Dendritic cell treated with granulocyte-macrophage colony-stimulating factor and Interleukin-4, amounts not matched to agents 40 ng/mL and 50 ng/mL, for 4 days (primary cell): ENCODE measurements at regions not wholly inside any gene's neighbourhood (a gene's known extent, or its start where the extent isn't known, plus 50 kb on each side); places are given as distances from the start of the nearest gene placed in this dataset.

ENCODE experiments used
- H3K27ac Mint-ChIP-seq: one replicate; pipeline ENCODE4 v1.8.0; 2022; ENCODE audit warnings: mild to moderate bottlenecking, mixed read lengths
- H3K27me3 Mint-ChIP-seq: one replicate; pipeline ENCODE4 v1.8.0; 2022; ENCODE audit warnings: mild to moderate bottlenecking, mixed read lengths
- H3K36me3 Mint-ChIP-seq: one replicate; pipeline ENCODE4 v1.8.0; 2022; ENCODE audit warnings: low read depth, mixed read lengths
- H3K4me1 Mint-ChIP-seq: one replicate; pipeline ENCODE4 v1.8.0; 2022; ENCODE audit warnings: low read depth, mixed read lengths
- H3K4me3 Mint-ChIP-seq: one replicate; pipeline ENCODE4 v1.8.0; 2022; ENCODE audit warnings: mild to moderate bottlenecking, moderate library complexity, mixed read lengths
- H3K9me3 Mint-ChIP-seq: one replicate; pipeline ENCODE4 v1.8.0; 2022; ENCODE audit warnings: mixed read lengths
- intact Hi-C: fragments of 100-400 bp; cut with micrococcal nuclease; formaldehyde crosslinking; loops from one replicate; pipeline ENCODE4 v1.15.0; 2022

GRCh38 chr22:49084206-49084605 is 743.5 kb downstream of the BRD1 start:
- no peak overlapping the region for H3K4me3 Mint-ChIP-seq
- no peaks in the 10 kb centered on the region for H3K4me1 Mint-ChIP-seq
- H3K36me3 Mint-ChIP-seq, result no peaks in the 10 kb centered on the region
- H3K27me3 Mint-ChIP-seq, result no peaks in the 10 kb centered on the region
- H3K27ac Mint-ChIP-seq, result no peak overlapping the region
- no peaks in the 10 kb centered on the region for H3K9me3 Mint-ChIP-seq
- intact Hi-C loops, result no loop called here

GRCh38 chr22:49083607-49084006 is 744.1 kb downstream of the BRD1 start:
- intact Hi-C loops, result no loop called here
- Mint-ChIP-seq H3K27me3 (no peaks in the 10 kb centered on the region), H3K9me3 (no peaks in the 10 kb centered on the region), H3K27ac (no peak overlapping the region), H3K4me3 (no peak overlapping the region), H3K4me1 (no peaks in the 10 kb centered on the region), H3K36me3 (no peaks in the 10 kb centered on the region)

DNA sequence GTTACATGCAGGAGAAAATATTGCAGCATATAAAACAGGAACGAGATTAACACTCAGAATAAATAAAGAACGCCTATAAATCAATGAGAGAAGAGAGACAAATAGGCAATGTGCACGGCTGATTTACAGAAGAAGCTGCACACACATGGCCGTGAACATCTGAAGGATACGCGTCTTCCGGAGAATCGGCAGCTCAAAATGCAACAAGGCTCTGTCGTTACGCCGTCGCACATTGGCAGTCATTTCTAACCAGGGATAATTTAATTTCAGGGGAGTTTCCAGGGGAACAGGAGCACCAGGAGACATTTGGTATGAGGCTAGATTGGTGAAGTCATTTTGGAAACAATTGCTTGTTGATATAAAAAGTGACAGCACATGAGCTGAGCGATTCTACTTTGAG is 745.2 kb downstream of the BRD1 start:
- intact Hi-C loops, result no loop called here
- H3K4me3 Mint-ChIP-seq, result no peak overlapping the region
- no peaks in the 10 kb centered on the region for H3K4me1 Mint-ChIP-seq
- H3K27me3 Mint-ChIP-seq, result no peaks in the 10 kb centered on the region
- no peak overlapping the region for H3K27ac Mint-ChIP-seq
- no peaks in the 10 kb centered on the region for H3K9me3 Mint-ChIP-seq
- no peaks in the 10 kb centered on the region for H3K36me3 Mint-ChIP-seq

GRCh38 chr22:49081926-49082325 is 745.7 kb downstream of the BRD1 start:
- intact Hi-C loops, result no loop called here
- Mint-ChIP-seq H3K27ac (no peak overlapping the region), H3K9me3 (no peaks in the 10 kb centered on the region), H3K36me3 (no peaks in the 10 kb centered on the region), H3K4me1 (no peaks in the 10 kb centered on the region), H3K4me3 (no peak overlapping the region), H3K27me3 (no peaks in the 10 kb centered on the region)

GRCh38 chr22:49081261-49081666 is 746.4 kb downstream of the BRD1 start:
- intact Hi-C loops, result no loop called here
- Mint-ChIP-seq H3K36me3 (no peaks in the 10 kb centered on the region), H3K27me3 (no peaks in the 10 kb centered on the region), H3K9me3 (no peaks in the 10 kb centered on the region), H3K4me3 (no peak overlapping the region), H3K4me1 (no peaks in the 10 kb centered on the region), H3K27ac (no peak overlapping the region)

- Mint-ChIP-seq H3K27me3 (no peaks in the 10 kb centered on the region), H3K27ac (no peak overlapping the region), H3K4me3 (no peak overlapping the region), H3K9me3 (no peaks in the 10 kb centered on the region), H3K4me1 (no peaks in the 10 kb centered on the region), H3K36me3 (no peaks in the 10 kb centered on the region)
- intact Hi-C loops, result no loop called here
Observed at GRCh38 chr22:49080631-49081030, 747.0 kb downstream of the BRD1 start.

- Mint-ChIP-seq H3K4me1 (no peaks in the 10 kb centered on the region), H3K27ac (no peak overlapping the region), H3K9me3 (no peaks in the 10 kb centered on the region), H3K27me3 (no peaks in the 10 kb centered on the region), H3K36me3 (no peaks in the 10 kb centered on the region), H3K4me3 (no peak overlapping the region)
- intact Hi-C loops, result no loop called here
Observed at GRCh38 chr22:49079743-49080500, 747.8 kb downstream of the BRD1 start.

GRCh38 chr22:49079027-49079725 is 748.5 kb downstream of the BRD1 start:
- intact Hi-C loops, result no loop called here
- Mint-ChIP-seq H3K4me3 (no peak overlapping the region), H3K27me3 (no peaks in the 10 kb centered on the region), H3K9me3 (no peaks in the 10 kb centered on the region), H3K4me1 (no peaks in the 10 kb centered on the region), H3K27ac (no peak overlapping the region), H3K36me3 (no peaks in the 10 kb centered on the region)

GRCh38 chr22:49078076-49078710 is 749.5 kb downstream of the BRD1 start:
- intact Hi-C loops, result no loop called here
- Mint-ChIP-seq H3K27me3 (no peaks in the 10 kb centered on the region), H3K36me3 (no peaks in the 10 kb centered on the region), H3K9me3 (no peaks in the 10 kb centered on the region), H3K4me3 (no peak overlapping the region), H3K4me1 (no peaks in the 10 kb centered on the region), H3K27ac (no peak overlapping the region)

DNA sequence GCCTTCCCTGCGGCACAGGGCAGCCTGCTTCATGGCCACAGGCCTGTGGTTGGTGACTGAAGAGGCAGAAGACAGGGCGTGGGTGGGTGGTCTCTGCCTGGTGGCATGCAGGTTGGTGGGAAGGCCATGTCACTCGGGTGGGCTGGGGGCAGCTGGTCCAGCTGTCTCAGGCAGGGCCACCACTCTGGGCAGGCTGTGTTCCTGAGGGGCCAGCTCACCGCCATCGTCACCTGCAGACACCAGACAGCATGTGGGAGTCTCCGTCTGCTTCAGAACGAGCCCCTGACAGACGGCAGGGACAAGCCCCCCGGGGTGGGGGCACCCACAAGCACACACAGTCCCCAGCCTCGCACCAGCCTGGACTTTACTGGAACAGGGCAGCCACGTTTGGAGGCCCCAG is 750.1 kb downstream of the BRD1 start:
- Mint-ChIP-seq H3K27ac (no peak overlapping the region), H3K4me1 (no peaks in the 10 kb centered on the region), H3K27me3 (no peaks in the 10 kb centered on the region), H3K4me3 (no peak overlapping the region), H3K9me3 (no peaks in the 10 kb centered on the region), H3K36me3 (no peaks in the 10 kb centered on the region)
- intact Hi-C loops, result no loop called here

DNA sequence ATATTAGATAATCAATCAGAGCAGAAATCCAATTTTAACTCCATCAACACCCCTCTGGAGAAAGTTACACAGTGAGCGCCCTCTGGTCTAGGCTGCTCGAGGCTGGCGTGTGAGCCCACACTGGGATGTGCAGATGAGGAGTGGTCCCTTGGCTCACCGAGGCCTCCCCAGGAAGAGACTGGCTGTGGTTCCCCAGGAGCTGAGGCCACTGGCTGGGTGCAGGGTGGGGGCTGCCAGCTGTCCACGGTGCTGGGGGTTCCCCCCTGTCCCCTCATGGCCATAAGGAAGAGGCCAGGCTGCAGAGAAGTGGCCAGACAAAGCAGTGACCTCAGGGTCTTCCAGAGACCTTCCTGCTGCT is 750.7 kb downstream of the BRD1 start:
- H3K27ac Mint-ChIP-seq, result no peak overlapping the region
- H3K4me3 Mint-ChIP-seq, result no peak overlapping the region
- H3K4me1 Mint-ChIP-seq, result no peaks in the 10 kb centered on the region
- H3K27me3 Mint-ChIP-seq, result no peaks in the 10 kb centered on the region
- H3K9me3 Mint-ChIP-seq, result no peaks in the 10 kb centered on the region
- H3K36me3 Mint-ChIP-seq, result no peaks in the 10 kb centered on the region
- intact Hi-C loops, result no loop called here

GRCh38 chr22:49076300-49077035 is 751.2 kb downstream of the BRD1 start:
- Mint-ChIP-seq H3K27me3 (no peaks in the 10 kb centered on the region), H3K27ac (no peak overlapping the region), H3K4me3 (no peak overlapping the region), H3K36me3 (no peaks in the 10 kb centered on the region), H3K9me3 (no peaks in the 10 kb centered on the region), H3K4me1 (no peaks in the 10 kb centered on the region)
- intact Hi-C loops, result no loop called here

- intact Hi-C loops, result no loop called here
- H3K27ac Mint-ChIP-seq, result no peak overlapping the region
- H3K4me3 Mint-ChIP-seq, result no peak overlapping the region
- H3K36me3 Mint-ChIP-seq, result no peaks in the 10 kb centered on the region
- no peaks in the 10 kb centered on the region for H3K27me3 Mint-ChIP-seq
- no peaks in the 10 kb centered on the region for H3K4me1 Mint-ChIP-seq
- H3K9me3 Mint-ChIP-seq, result no peaks in the 10 kb centered on the region
Observed at GRCh38 chr22:49075150-49075549, 752.5 kb downstream of the BRD1 start.

DNA sequence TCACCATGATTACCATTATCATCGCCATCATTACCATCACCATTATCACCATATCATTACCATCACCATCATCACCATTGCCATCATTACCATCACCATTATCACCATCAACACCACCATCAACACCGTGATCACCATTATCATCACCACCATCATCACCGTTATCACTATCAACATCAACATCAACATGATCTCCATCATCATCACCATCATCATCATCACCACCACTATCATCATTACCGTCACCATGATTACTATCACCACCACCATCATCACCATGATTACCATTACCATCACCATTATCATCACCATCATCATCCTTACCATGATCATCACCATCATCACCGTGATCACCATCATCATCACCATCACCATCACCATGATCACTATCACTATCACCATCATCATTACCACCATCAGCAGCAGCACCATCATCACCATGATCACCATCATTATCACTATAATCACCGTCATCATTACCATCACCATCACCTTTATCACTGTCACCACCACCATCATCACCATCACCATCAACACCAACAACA is 753.7 kb downstream of the BRD1 start:
- intact Hi-C loops, result no loop called here
- H3K4me1 Mint-ChIP-seq, result no peaks in the 10 kb centered on the region
- no peaks in the 10 kb centered on the region for H3K36me3 Mint-ChIP-seq
- H3K27me3 Mint-ChIP-seq, result no peaks in the 10 kb centered on the region
- no peak overlapping the region for H3K27ac Mint-ChIP-seq
- no peak overlapping the region for H3K4me3 Mint-ChIP-seq
- H3K9me3 Mint-ChIP-seq, result no peaks in the 10 kb centered on the region
